ENCODE measurements at regions not wholly inside any gene's neighbourhood (a gene's known extent, or its start where the extent isn't known, plus 50 kb on each side); places are given as distances from the start of the nearest gene placed in this dataset.

- no peak overlapping the region for H3K27ac ChIP-seq (ENCODE audit: low read depth, low read length)
- H3K36me3 ChIP-seq (ENCODE audit: control insufficient read depth, insufficient read depth, low read length) = no peaks in the 10 kb centered on the region
- no peak overlapping the region for H4K5ac ChIP-seq (ENCODE audit: low read length)
- no peak overlapping the region for H3K4ac ChIP-seq (ENCODE audit: low read depth, low read length)
- H3K27me3 ChIP-seq (ENCODE audit: insufficient read depth, low read length, poor library complexity) = no peaks in the 10 kb centered on the region
- no peak overlapping the region for H2BK5ac ChIP-seq (ENCODE audit: low read length)
- no peak overlapping the region for H3K4me3 ChIP-seq (ENCODE audit: low read length)
- H2AK5ac ChIP-seq (ENCODE audit: low read length) = no peak overlapping the region
- no peak overlapping the region for H3K4me2 ChIP-seq (ENCODE audit: low read length)
- H3K79me1 ChIP-seq (ENCODE audit: low read length) = no peaks in the 10 kb centered on the region
- no peak for DNase-seq
- H3K79me2 ChIP-seq (ENCODE audit: control insufficient read depth, insufficient read depth, low read length) = no peaks in the 10 kb centered on the region
- H3K18ac ChIP-seq (ENCODE audit: low read length) = no peak overlapping the region
- no CpG with 5 or more reads among the region's 12 CpGs for WGBS (ENCODE audit: extremely low coverage, insufficient coverage, low lambda C conversion rate)
- H2BK120ac ChIP-seq (ENCODE audit: low read depth, low read length) = no peak overlapping the region
- no peak overlapping the region for H3K56ac ChIP-seq (ENCODE audit: low read length)
- H2BK15ac ChIP-seq (replicated peaks; ENCODE audit: low read depth) = no peak overlapping the region
- H3K23ac ChIP-seq (ENCODE audit: low read length) = no peak overlapping the region
- H3K4me1 ChIP-seq (ENCODE audit: control insufficient read depth, low read depth, low read length) = no peaks in the 10 kb centered on the region
- H4K8ac ChIP-seq (ENCODE audit: low read depth, low read length) = no peak overlapping the region
- H3K9ac ChIP-seq (ENCODE audit: low read length) = no peak overlapping the region
Measured at GRCh38 chr7:73970801-73971229, 57.2 kb upstream of the ELN start.

- H3K23ac ChIP-seq (ENCODE audit: low read length) = no peak overlapping the region
- H3K36me3 ChIP-seq (ENCODE audit: control insufficient read depth, insufficient read depth, low read length) = no peaks in the 10 kb centered on the region
- DNase-seq = no peak
- no peak overlapping the region for H3K27ac ChIP-seq (ENCODE audit: low read depth, low read length)
- H2BK5ac ChIP-seq (ENCODE audit: low read length) = no peak overlapping the region
- H3K56ac ChIP-seq (ENCODE audit: low read length) = no peak overlapping the region
- H3K79me2 ChIP-seq (ENCODE audit: control insufficient read depth, insufficient read depth, low read length) = no peaks in the 10 kb centered on the region
- H3K4ac ChIP-seq (ENCODE audit: low read depth, low read length) = no peak overlapping the region
- no peak overlapping the region for H4K5ac ChIP-seq (ENCODE audit: low read length)
- H2AK5ac ChIP-seq (ENCODE audit: low read length) = no peak overlapping the region
- H4K8ac ChIP-seq (ENCODE audit: low read depth, low read length) = no peak overlapping the region
- no peak overlapping the region for H2BK120ac ChIP-seq (ENCODE audit: low read depth, low read length)
- no peaks in the 10 kb centered on the region for H3K4me1 ChIP-seq (ENCODE audit: control insufficient read depth, low read depth, low read length)
- no peak overlapping the region for H3K9ac ChIP-seq (ENCODE audit: low read length)
- H3K79me1 ChIP-seq (ENCODE audit: low read length) = no peaks in the 10 kb centered on the region
- no peaks in the 10 kb centered on the region for H3K27me3 ChIP-seq (ENCODE audit: insufficient read depth, low read length, poor library complexity)
- WGBS (ENCODE audit: extremely low coverage, insufficient coverage, low lambda C conversion rate) = no CpG with 5 or more reads among the region's 4 CpGs
- H3K4me3 ChIP-seq (ENCODE audit: low read length) = no peak overlapping the region
- no peak overlapping the region for H3K18ac ChIP-seq (ENCODE audit: low read length)
- no peak overlapping the region for H2BK15ac ChIP-seq (replicated peaks; ENCODE audit: low read depth)
- H3K4me2 ChIP-seq (ENCODE audit: low read length) = no peak overlapping the region
Measured at GRCh38 chr7:73971322-73971703, 56.7 kb upstream of the ELN start.

GRCh38 chr7:73971704-73972341 lies 56.1 kb upstream of the ELN start:
- no peak overlapping the region for H3K18ac ChIP-seq (ENCODE audit: low read length)
- no peak overlapping the region for H3K4me2 ChIP-seq (ENCODE audit: low read length)
- no peak overlapping the region for H3K27ac ChIP-seq (ENCODE audit: low read depth, low read length)
- H3K56ac ChIP-seq (ENCODE audit: low read length) = no peak overlapping the region
- H3K23ac ChIP-seq (ENCODE audit: low read length) = no peak overlapping the region
- H3K4ac ChIP-seq (ENCODE audit: low read depth, low read length) = no peak overlapping the region
- no peak overlapping the region for H3K9ac ChIP-seq (ENCODE audit: low read length)
- H3K4me1 ChIP-seq (ENCODE audit: control insufficient read depth, low read depth, low read length) = no peaks in the 10 kb centered on the region
- no peaks in the 10 kb centered on the region for H3K79me2 ChIP-seq (ENCODE audit: control insufficient read depth, insufficient read depth, low read length)
- no peak overlapping the region for H2BK5ac ChIP-seq (ENCODE audit: low read length)
- H4K5ac ChIP-seq (ENCODE audit: low read length) = no peak overlapping the region
- no peak overlapping the region for H2BK120ac ChIP-seq (ENCODE audit: low read depth, low read length)
- no CpG with 5 or more reads among the region's 13 CpGs for WGBS (ENCODE audit: extremely low coverage, insufficient coverage, low lambda C conversion rate)
- H3K79me1 ChIP-seq (ENCODE audit: low read length) = no peaks in the 10 kb centered on the region
- H3K36me3 ChIP-seq (ENCODE audit: control insufficient read depth, insufficient read depth, low read length) = no peaks in the 10 kb centered on the region
- no peak overlapping the region for H2AK5ac ChIP-seq (ENCODE audit: low read length)
- no peak overlapping the region for H4K8ac ChIP-seq (ENCODE audit: low read depth, low read length)
- no peaks in the 10 kb centered on the region for H3K27me3 ChIP-seq (ENCODE audit: insufficient read depth, low read length, poor library complexity)
- no peak overlapping the region for H3K4me3 ChIP-seq (ENCODE audit: low read length)
- no peak overlapping the region for H2BK15ac ChIP-seq (replicated peaks; ENCODE audit: low read depth)
- peak; percentile 85 for DNase-seq

GRCh38 chr7:73972614-73973013 lies 55.4 kb upstream of the ELN start:
- Histone ChIP-seq H3K27ac (ENCODE audit: low read depth, low read length) (no peak overlapping the region), H3K23ac (ENCODE audit: low read length) (no peak overlapping the region), H2AK5ac (ENCODE audit: low read length) (no peak overlapping the region), H3K79me1 (ENCODE audit: low read length) (no peaks in the 10 kb centered on the region), H3K4me1 (ENCODE audit: control insufficient read depth, low read depth, low read length) (no peaks in the 10 kb centered on the region), H4K5ac (ENCODE audit: low read length) (no peak overlapping the region), H3K27me3 (ENCODE audit: insufficient read depth, low read length, poor library complexity) (no peaks in the 10 kb centered on the region), H2BK120ac (ENCODE audit: low read depth, low read length) (no peak overlapping the region), H3K18ac (ENCODE audit: low read length) (no peak overlapping the region), H3K79me2 (ENCODE audit: control insufficient read depth, insufficient read depth, low read length) (no peaks in the 10 kb centered on the region), H3K4ac (ENCODE audit: low read depth, low read length) (no peak overlapping the region), H4K8ac (ENCODE audit: low read depth, low read length) (no peak overlapping the region), H2BK5ac (ENCODE audit: low read length) (no peak overlapping the region), H3K56ac (ENCODE audit: low read length) (no peak overlapping the region), H3K9ac (ENCODE audit: low read length) (no peak overlapping the region), H3K4me2 (ENCODE audit: low read length) (no peak overlapping the region), H3K4me3 (ENCODE audit: low read length) (no peak overlapping the region), H2BK15ac (replicated peaks; ENCODE audit: low read depth) (no peak overlapping the region), H3K36me3 (ENCODE audit: control insufficient read depth, insufficient read depth, low read length) (no peaks in the 10 kb centered on the region)
- WGBS (ENCODE audit: extremely low coverage, insufficient coverage, low lambda C conversion rate) = no CpG with 5 or more reads among the region's 12 CpGs
- no peak for DNase-seq

- H3K27ac ChIP-seq (ENCODE audit: low read depth, low read length) = no peak overlapping the region
- no peak overlapping the region for H2BK120ac ChIP-seq (ENCODE audit: low read depth, low read length)
- no peak for DNase-seq
- no peaks in the 10 kb centered on the region for H3K36me3 ChIP-seq (ENCODE audit: control insufficient read depth, insufficient read depth, low read length)
- H3K79me2 ChIP-seq (ENCODE audit: control insufficient read depth, insufficient read depth, low read length) = no peaks in the 10 kb centered on the region
- WGBS (ENCODE audit: extremely low coverage, insufficient coverage, low lambda C conversion rate) = no CpG with 5 or more reads among the region's 6 CpGs
- H3K9ac ChIP-seq (ENCODE audit: low read length) = no peak overlapping the region
- no peak overlapping the region for H3K4ac ChIP-seq (ENCODE audit: low read depth, low read length)
- H2BK5ac ChIP-seq (ENCODE audit: low read length) = no peak overlapping the region
- no peak overlapping the region for H2BK15ac ChIP-seq (replicated peaks; ENCODE audit: low read depth)
- no peak overlapping the region for H4K8ac ChIP-seq (ENCODE audit: low read depth, low read length)
- no peak overlapping the region for H3K23ac ChIP-seq (ENCODE audit: low read length)
- no peaks in the 10 kb centered on the region for H3K4me1 ChIP-seq (ENCODE audit: control insufficient read depth, low read depth, low read length)
- no peak overlapping the region for H3K4me2 ChIP-seq (ENCODE audit: low read length)
- H3K56ac ChIP-seq (ENCODE audit: low read length) = no peak overlapping the region
- no peaks in the 10 kb centered on the region for H3K27me3 ChIP-seq (ENCODE audit: insufficient read depth, low read length, poor library complexity)
- no peak overlapping the region for H3K4me3 ChIP-seq (ENCODE audit: low read length)
- H3K18ac ChIP-seq (ENCODE audit: low read length) = no peak overlapping the region
- H4K5ac ChIP-seq (ENCODE audit: low read length) = no peak overlapping the region
- H3K79me1 ChIP-seq (ENCODE audit: low read length) = no peaks in the 10 kb centered on the region
- H2AK5ac ChIP-seq (ENCODE audit: low read length) = no peak overlapping the region
Measured at GRCh38 chr7:73973091-73973490, 54.9 kb upstream of the ELN start.
